PC-3 (cell line): ENCODE measurements at regions not wholly inside any gene's neighbourhood (a gene's known extent, or its start where the extent isn't known, plus 50 kb on each side); places are given as distances from the start of the nearest gene placed in this dataset.

Experiments used
- CTCF ChIP-seq: fragments of 300-600 bp; sonication (generic); conservative IDR thresholded peaks from 2 replicates; pipeline ENCODE4 v1.5.1; 2017; ENCODE audit warnings: antibody characterized with exemption, low read depth, mild to moderate bottlenecking, low read length
- EZH2 ChIP-seq: fragments of 300-600 bp; sonication (generic); IDR thresholded peaks from one replicate; pipeline ENCODE4 v1.6.1; 2017; ENCODE audit warnings: antibody characterized with exemption, mild to moderate bottlenecking, low read length; ENCODE audit not compliant: unreplicated experiment
- EZH2phosphoT487 ChIP-seq: fragments of 300-600 bp; sonication (generic); IDR thresholded peaks from 2 replicates; pipeline ENCODE4 v1.6.1; 2018; ENCODE audit warnings: mild to moderate bottlenecking, antibody characterized with exemption, low read length, borderline replicate concordance

DNA sequence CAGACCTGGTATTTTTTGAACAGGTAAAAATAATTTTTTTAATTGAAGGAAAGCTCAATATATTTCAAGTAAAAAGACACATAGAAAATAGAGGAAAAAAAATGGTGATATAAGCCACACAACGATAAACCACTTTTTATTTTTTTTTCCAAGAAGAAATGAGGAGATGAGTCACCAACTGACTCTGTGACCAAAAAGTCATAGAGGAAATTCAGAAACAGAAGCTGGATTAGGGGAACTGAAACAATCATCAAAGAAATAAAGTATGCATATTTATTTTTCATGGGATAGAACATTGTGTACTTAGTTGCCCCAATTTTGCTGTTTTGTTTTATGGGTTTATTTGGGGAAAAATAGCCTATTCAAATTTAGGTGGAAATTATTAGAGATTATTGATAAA lies 176.8 kb upstream of the AGR3 start:
- TF ChIP-seq CTCF (no peak), EZH2 (no peak), EZH2phosphoT487 (no peak)
